Activated CD4-positive, alpha-beta T cell treated with anti-CD3 and anti-CD28 coated beads for 48 hours (primary cell): ENCODE measurements at regions not wholly inside any gene's neighbourhood (a gene's known extent, or its start where the extent isn't known, plus 50 kb on each side); places are given as distances from the start of the nearest gene placed in this dataset.
"Not testable (repeated sequence)": the region's sequence is repeated elsewhere in the genome, so short reads cannot be mapped to it uniquely, and the experiment has no call there.

Experiments
- DNase-seq: peaks from one replicate; pipeline ENCODE4 v3.0.0-alpha.2; 2020

DNA sequence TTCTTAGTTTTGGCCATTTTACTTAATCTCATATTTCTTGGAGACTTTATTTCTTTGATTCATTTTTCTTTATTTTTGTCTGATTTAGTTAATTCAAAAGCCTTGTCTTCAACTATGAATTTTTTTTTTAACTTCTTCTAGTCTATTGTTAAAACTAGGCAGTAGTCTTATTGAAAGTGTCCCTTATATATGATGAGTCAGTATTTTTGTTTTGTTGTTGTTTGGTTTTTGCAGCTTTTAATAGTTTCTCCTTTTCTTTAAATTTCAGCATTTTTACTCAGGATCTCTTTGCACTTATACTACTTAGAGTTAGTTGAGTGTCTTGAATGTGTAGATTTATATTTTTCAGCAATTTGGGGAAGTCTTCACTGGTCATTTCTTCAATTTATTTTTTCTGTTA is 758.5 kb upstream of the CDH8 start:
- no peak for DNase-seq

DNA sequence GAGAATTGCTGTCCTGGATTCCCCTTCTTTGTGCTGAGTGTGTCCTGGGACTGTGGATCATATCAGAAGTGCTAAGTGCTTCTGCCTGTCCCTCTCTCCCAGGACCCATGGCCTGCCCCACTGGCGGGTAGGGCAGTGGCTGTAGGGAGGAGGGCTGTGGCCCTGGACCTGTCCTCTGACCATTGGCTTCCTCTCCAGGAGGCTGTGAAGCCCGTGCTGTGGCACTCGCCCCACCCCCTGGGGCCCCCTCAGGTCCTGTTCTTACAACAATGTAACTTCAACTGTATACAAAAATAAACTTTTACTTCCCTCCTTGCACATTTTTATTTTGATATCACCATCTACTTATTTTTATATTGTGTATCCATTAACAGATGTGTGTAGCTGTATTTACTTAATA is 743.8 kb upstream of the CDH8 start:
- not testable (repeated sequence) for DNase-seq

DNA sequence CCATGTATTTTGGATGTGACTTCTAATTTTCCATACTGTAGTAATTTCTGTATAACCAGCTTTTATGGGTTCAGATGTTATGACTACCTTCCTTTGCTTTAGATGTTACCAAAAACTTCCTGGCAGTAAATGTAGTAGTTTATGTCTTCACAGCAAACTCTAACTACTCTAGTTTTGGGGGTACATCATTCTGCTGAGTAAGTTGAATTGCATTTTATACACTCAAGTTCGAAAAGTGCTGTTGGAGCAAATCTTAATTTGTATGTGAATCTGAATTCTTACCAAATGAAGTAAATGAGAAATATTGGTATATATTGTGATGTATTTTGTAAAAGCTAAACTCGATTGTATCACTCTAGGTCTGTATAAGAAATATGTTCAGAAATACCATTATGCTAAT is 728.3 kb upstream of the CDH8 start:
- DNase-seq, result no peak

DNA sequence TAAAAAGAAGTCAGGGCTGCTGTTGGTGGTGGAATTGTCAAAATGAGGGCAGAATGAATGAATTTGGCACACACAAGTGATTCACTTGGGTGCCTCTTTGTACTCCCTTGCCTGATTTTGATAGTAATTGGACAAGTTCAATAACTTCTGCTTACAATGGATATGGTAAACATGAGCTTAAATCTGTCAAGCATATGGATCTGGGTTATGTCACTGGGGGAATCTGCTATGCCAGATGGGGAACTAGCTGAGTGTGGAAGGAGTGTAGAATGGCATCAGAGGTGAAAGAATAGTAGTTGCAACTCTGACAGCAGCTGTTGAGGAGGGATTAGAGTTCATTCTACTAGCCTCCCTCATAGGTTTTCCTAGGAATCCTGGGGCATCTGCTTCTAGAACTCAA is 724.2 kb upstream of the CDH8 start:
- no peak for DNase-seq

DNA sequence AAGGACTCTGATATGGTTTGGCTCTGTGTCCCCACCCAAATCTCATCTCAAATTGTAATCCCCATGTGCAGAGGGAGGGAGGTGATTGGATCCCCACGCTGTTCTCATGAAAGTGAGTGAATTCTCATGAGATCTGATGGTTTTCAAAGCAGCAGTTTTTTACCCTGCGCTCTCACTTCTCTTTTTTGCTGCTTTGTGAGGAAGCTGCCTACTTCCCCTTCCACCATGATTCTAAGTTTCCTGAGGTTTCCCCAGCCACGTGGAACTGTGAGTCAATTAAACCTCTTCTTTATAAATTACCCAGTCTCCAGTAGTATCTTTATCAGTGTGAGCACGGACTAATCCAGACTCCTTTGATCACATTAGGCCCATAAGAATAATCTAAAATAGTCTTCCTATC is 719.7 kb upstream of the CDH8 start:
- DNase-seq, result no peak

DNA sequence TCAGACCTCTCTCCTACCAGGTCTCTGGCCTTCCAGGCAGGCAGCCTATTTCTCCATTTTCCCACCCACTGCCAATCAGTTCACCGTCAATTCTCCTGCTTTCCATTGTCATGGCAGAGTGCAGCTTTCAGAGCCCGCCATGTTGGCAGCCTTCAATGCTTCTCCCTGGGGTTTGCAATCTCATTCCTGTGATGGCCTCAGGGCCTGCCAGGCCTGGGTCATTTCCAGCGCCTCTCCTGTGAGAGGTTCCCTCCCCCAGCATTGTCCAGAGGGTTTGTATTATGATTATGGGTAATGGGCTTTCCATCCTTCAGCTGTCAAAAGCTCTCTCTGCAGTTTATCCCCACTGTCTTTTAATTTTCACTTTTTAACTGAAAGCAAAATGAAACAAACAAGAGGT is 716.6 kb upstream of the CDH8 start:
- DNase-seq, result no peak

DNA sequence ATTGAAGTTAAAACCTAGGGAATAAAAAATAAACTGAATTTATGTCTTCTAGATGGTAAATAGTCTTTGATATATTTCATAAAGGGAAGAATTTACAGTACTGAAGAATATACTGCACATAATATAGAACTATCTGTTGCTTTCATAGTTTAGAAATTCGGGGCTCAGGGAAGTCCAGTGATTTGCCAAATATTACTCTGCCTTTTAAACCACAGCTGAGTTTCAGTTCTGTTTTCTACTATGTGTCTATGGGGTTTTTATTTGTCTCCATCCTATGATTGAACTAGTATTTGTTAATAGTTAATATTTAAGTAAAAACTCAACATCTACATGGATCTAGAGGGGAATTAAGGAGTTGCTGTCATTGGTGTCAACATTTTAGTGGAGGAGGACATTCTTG is 715.0 kb upstream of the CDH8 start:
- no peak for DNase-seq

DNA sequence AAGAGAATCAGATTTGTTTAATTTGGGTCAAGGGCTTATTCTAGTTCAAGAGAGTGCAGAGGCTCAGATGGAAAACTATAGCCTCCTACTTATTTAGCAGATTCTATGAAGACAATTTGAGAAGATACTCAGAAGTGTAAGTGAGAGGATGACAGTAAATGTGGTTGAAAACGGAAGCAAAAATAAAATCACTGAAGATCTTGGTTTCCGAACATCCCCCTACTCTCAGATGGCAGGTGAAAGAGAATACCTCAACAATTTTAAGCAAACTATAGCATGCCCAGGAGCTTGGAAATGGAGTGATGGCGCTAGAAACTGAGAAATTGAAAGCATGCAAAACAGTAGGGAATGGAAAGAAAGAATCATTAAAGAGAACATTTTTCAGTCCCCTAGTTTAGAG is 705.5 kb upstream of the CDH8 start:
- no peak for DNase-seq

DNA sequence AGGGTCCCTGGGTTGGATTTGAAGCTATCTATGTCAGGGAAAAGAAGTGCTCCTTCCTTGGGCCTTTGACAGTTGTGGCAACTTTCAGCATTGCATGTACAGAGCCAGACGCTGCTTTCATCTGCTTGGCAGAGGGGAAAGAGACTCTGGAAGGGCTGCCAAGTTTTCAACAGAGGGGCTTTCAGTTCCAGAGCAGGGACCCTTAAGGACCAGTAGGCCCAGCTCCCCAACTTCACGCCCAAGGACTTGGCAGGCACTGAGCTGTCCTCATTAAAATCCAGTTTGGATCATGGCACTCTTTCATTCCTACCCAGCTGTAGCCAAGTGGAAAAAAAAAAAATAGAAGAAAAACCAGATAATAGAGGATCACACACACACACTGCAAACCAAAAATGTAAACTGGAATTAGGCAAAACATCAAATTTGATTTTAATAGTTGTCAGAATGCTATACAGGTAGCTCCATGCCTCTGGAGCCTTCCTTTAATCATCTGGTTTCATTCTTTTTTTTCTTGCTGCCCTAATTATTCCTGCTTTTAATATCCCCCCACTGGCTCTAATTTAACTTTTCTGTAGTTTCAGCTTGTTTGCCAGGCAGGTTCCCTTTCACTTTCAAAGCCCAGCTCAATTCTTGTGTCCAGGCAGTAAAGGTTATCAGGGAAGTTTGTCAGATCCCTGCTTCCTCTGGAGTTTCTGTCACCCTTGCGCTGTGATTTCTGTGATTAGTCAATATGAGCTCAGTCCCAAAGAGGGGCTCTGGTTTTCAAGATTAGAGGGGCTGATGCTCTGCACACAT is 702.6 kb upstream of the CDH8 start:
- no peak for DNase-seq

DNA sequence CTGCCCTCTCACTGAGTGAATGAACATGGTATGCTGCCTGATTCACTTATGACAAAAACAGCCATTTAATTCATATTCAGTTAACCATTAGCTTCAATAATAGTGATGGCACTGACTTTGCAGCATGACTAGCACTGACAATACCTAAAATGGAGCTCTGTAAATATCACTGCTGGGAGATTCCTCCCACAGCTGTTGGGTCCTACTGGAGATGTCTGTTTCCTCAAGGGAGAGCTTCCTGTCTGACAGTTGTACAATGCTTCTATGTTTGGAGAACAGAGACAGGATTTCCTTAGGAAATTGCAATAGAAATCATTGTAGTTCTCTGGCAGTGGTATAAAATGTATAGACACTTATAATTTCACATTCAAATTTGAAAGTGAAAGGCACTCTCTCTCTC is 695.9 kb upstream of the CDH8 start:
- no peak for DNase-seq

DNA sequence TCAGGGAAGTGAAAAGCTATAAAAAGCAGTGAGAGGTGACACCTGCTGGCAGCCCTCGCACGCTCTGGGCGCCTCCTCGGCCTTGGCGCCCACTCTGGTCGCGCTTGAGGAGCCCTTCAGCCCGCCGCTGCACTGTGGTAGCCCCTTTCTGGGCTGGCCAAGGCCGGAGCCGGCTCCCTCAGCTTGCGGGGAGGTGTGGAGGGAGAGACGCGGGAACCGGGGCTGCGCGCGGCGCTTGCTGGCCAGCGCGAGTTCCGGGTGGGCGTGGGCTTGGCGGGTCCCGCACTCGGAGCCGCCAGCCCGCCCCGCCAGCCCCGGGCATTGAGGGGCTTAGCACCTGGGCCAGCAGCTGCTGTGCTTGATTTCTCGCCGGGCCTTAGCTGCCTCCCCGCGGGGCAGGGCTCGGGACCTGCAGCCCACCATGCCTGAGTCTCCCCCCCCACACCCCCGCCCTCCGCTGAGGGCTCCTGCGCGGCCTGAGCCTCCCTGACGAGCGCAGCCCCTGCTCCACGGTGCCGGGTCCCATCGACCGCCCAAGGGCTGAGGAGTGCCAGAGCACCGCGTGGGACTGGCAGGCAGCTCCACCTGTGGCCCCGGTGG is 688.5 kb upstream of the CDH8 start:
- not testable (repeated sequence) for DNase-seq

DNA sequence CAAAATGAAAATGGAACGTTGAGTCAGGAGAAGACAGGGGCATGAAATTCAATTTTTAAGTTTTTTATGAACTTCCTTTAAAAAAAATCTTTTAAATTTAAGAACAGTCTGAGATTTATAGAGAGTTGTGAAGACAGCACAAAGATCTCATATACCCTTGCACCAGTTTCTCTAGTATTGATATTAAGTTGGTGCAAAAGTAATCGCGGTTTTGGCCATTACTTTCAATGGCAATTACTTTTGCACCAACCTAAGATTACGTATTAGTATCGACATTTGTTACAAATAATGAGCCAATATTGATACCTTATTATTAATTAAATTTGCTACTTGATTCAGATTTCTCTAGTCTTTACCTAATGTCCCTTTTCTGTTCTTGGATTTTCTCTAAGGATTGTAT is 684.4 kb upstream of the CDH8 start:
- DNase-seq, result no peak

DNA sequence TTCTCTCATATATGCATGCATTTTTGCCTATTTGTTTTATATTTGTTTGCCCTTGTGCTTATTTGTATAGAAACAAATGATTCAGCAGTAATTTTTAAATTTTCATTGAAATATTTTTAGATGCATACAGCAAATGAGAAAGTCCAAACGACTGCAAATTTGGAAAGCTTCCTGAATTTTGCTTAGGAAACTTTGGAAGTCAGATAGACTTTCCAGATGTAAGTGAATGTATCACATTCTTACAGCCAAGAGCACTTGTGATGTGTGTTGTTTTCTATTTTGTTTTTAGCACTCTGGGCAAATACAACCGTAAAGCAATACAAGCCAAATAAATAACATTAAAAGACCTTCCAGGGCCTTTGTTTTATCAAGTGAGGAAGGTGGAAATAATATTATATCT is 680.8 kb upstream of the CDH8 start:
- DNase-seq, result no peak

DNA sequence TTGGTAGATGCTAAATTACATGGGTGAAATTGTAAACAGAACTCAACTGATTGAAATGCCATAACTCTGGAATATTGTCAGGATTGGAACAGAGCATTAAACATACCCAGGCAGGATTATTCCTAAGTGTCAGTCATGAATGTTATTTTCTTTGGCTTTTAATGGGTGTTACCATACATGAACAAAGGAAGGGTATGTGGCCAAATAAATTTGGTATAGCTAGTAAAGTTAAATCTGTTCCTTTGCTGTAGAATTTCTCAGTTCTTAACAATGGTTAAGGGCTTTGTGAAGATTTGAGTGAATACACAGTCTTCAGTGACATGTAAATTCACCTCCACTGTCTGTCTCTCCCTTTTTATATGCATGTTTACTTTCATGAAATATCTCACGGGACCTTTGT is 679.5 kb upstream of the CDH8 start:
- no peak for DNase-seq

DNA sequence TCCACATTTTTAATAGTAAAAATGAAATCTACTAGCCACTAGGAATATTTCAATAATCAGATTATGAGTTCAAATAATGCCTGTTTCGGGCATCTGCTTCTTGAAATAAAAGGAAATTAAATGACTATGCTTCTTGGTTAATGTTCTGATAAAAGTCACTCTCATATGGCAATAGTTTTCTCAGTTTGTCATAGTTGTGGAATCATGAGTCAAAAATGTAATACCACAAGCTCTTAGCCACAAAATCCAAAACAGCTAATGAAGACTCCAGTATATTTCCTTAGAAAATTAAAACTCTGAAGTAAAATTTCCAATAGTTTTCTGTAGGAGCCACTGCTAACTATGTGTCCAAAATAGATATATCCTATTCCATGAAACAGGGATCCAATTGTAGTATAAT is 676.3 kb upstream of the CDH8 start:
- DNase-seq, result no peak

DNA sequence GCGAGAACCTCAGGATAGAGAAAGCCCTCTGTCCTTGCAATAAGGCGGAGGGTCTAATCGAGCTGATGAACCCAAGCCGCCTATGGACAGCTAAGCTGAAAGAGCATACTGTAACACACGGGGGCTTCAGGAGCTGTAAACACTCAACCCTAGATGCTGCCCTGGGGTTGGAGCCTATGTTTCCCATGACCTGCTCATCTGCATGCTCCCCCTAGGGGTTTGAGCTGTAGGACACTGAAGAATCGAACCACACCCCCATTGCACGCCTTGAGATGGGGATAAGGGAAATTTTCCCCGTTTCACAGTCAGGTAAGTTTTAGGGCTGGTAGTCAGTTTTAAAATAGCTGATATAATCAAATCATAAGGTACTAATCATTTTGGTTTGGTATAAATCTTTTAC is 675.6 kb upstream of the CDH8 start:
- no peak for DNase-seq

DNA sequence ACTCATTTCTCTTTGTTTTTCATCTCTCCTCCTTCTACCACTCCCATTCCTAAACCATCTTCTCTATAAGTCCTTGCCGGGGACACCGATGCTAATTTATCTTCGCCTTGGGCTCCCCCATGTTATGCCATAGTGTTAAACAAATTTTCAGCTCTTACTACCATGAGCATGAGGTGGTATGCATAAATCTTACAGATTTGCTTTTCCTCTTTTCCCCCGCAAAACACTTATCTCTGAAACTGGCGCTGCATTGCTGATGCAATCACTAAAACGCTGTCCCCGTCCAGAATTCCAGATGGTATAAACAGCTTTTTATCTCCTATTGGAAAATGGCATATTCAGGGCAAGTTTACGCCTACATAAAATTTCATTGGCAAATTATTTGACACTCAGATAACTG is 673.6 kb upstream of the CDH8 start:
- no peak for DNase-seq

DNA sequence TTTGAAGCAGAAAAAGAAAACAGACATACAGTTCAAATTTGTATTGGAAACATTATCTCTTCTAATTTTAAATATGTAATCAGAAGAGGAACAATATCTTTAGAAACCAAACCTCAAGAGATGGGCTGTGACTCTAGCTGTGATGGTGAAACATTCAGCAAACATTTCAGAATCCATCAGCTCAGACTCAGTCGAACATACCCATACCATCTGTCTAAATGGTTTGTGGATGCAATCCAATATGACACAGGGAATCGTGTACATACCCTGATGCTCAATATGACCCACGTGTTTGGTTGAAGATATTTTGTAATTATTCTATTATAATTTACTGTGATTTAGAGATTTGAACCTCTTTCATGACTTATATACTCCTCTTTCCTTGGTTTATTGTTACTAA is 665.2 kb upstream of the CDH8 start:
- no peak for DNase-seq

DNA sequence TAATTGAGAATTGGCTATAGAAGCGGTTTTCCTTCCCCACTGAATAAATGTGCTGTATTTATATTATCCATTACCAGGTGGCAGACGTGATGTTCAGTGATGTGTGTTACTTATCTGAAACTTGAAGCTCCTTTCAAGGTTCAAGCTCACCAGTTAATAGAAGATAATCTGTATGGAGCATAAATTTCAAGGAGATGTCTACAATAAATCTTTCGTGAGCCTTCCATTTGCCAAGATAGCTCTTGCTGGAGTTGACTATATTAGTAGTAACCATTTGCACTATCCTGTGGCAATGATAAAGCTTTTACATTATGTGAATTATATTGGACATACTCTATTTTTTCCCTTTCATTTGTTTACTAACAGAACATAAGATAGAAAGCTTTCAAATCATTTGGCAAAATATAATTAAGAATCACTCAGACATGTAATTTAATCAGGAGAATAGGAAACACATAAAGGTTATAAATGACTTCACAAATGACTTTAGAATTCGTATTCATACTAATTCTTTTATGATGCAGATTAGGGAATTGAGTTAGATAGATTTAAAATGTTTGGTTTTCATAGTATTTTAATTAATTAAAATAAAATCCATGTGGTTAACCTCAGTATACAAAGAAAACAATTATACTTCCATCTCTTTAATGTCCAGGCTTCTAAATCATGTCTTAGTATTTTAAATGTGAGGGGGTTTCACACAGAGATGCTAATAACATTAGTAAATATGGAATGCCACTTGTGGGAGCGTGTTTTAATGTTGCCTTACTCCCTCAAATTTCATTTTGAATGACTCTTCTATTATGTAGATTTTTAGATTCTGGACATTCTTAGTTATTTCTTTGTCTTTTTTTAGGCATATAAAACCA is 664.4 kb upstream of the CDH8 start:
- DNase-seq, result no peak

DNA sequence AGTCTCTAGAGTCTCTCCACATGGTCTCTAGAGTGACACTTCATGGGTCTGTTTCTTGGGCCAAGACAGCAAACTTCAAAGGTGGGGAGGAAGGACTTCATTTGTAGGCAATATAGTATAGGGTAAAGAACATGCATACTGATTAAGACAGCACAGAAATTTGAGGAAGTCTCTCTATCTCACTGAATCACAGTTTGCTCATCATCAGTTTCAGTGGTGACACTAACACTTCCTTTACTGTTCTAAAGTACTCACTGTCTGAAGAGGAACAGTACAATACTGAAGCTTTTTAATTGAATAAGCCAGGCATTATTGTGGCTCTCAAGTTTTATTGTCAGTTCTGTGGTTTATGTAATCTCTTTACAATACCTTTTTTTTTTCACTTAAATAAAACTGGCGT is 656.4 kb upstream of the CDH8 start:
- DNase-seq, result no peak

DNA sequence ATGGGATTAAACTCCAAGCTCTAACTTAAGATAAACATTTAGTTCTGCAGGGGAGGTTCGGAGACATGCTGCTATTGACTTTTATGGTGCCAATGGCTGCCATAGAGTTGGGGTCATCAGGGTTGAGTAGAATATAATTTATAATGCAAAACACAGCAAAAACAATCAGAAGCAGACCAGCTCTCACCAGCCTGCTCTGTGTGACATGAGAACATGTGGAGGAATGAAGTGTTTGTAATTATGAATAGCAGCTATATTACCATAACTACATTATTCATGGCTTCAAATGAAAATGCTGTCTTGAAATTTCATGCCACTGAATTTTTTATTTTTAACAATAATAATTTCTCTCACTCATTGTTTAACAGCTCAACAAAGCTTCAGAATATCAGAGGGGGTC is 645.6 kb upstream of the CDH8 start:
- no peak for DNase-seq

DNA sequence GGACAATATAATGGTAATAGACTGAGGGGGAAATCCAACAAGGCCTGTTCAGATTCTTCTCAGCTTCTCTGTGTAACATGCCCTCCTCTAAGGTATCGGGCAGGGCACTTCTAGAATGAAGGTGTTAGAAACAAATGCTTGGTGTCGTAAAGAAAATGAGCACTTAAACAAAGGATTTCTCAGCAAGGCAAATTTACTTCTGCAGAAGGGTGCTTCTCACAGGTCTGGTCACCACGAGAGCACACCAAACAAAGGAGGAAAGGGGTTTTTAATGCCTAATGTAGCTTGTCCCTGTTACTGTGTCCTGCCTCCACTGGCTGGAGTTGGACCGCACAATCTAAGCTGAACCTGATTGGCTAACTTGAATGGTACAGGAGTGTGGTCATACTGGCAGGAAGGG is 642.6 kb upstream of the CDH8 start:
- no peak for DNase-seq

DNA sequence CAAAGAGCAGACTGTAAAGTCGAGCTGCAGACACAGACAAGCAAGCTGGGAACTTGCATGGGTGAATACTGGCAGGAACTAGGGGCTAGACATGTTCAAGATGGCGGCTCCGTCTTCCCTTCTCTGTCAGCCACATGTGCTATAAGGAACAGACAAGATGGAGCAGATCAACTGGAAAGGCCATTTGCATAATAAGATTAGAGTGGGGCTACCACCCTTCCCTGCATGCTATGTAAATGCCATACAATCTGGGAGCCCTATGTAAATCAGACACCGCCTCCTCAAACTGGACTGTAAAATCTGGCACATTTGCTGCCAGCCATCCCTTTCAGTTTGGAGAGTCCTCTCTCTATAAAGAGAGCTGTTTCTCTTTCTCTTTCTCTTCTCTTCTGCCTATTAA is 640.1 kb upstream of the CDH8 start:
- DNase-seq, result no peak

DNA sequence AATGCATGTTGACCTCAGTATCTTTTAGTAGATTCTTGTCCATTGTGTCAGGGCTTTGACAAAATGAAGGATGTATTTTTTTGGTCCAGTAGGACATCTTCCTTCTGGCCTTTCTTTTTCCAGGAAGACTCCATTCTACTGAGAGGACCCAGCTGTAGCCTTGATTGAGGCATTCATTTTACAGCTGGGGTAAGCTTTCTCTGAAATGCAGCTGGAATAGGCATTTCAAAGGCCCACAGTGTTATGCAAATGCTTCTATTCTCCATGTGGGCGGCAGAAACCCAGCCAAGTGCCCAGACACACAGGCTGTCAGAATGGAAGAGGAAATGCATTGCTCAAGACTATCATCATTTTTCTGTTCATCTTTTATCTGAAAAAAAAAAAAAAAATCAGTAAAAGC is 629.0 kb upstream of the CDH8 start:
- DNase-seq, result no peak
